Inflammatory macrophage treated with lipopolysaccharide for 1 hour (primary cell): ENCODE measurements at regions not wholly inside any gene's neighbourhood (a gene's known extent, or its start where the extent isn't known, plus 50 kb on each side); places are given as distances from the start of the nearest gene placed in this dataset.
"Not testable (repeated sequence)": the region's sequence is repeated elsewhere in the genome, so short reads cannot be mapped to it uniquely, and the experiment has no call there.

Experiments
- DNase-seq, 2 donors: peaks; one replicate each; pipeline ENCODE4 v3.0.0-alpha.2; 2020 to 2022

DNA sequence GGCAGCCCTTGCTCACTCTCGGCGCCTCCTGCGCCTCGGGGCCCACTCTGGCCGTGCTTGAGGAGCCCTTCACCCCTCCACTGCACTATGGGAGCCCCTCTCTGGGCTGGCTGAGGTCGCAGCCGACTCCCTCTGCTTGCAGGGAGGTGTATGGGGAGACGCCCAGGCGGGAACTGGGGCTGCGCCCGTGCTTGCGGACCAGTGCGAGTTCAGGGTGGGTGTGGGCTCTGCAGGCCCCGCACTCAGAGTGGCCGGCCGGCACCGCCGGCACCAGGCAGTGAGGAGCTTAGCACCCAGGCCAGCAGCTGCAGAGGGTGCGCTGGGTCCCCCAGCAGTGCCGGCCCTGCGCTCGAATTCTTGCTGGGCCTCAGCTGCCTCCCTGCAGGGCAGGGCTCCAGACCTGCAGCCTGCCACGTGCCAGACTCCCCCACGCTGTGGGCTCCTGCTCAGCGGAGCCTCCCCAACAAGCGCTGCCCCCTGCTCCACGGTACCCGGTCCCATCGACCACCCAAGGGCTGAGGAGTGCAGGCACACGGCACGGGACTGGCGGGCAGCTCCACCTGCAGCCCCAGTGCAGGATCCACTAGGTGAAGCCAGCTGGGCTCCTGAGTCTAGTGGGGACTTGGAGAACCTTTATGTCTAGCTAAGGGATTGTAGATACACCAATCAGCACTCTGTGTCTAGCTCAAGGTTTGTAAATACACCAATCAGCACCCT is 54.0 kb upstream of the WWC2 start:
- DNase-seq: not testable (repeated sequence)

DNA sequence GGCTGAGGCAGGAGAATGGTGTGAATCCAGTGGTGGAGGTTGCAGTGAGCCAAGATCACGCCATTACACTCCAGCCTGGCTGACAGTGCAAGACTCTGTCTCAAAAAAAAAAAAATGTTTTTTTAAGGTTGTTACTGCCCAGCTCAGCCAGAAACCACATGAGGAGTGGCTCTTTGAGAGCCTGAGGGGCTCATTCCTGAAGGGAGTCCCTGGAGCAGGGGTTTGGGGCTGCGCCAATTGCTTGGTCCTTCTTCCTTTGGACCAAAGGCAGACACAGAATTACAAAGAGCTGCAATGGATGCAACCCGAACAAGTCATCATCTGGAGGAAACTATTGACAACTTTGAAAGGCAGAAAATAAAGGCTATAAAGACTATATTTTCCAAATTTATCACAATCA is 60.6 kb upstream of the WWC2 start:
- no peak for DNase-seq

DNA sequence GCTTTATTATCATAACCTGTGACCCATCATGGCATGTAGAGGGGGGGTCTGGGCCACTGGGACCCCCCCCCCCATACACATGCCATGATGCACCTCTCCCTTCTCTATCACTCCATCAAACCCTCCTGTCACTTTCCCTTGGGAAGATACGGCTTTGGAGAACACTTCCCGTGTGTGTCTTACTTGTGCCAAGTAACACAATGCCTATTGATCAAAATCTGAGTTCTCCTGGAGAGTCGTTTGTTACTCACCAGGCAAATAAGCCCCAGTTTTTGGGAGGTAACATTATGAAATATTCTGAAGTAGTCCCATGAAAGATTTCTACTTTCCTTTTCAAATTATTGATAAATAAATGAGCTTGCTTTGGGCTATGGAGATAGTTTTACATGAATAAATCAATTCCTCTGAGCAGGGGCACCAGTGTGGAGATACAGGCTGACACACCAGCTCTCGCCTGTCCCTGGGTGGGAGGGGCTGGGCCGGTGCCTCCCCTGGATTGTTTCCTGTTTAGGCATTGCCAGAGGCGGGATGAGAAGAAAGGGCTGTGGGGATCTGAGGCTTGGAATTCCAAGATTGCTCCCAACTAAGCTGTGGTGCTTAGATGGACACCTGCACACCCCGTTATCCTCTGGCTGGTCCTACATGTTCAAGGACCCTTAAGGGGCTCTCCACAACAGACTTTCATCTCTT is 63.2 kb upstream of the WWC2 start:
- no peak for DNase-seq

DNA sequence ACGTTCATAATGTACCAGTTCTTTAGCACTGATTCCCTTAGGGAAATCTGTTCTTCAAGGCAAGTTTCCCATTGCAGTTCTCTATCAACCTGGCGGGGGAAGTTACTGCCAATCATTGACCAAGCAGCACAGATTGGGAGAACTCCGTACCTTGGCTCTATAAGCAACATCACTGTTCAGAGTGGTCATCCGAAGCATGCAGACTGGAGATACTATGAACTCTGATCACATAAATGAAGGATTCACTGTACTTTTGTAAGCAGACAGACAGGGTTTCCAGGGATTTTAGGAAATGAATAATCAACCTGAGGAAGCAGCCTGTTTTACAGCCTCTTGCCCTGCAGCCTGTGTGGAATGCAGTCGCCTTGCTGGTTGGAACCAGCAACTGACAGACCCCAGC is 63.8 kb upstream of the WWC2 start:
- DNase-seq: no peak

DNA sequence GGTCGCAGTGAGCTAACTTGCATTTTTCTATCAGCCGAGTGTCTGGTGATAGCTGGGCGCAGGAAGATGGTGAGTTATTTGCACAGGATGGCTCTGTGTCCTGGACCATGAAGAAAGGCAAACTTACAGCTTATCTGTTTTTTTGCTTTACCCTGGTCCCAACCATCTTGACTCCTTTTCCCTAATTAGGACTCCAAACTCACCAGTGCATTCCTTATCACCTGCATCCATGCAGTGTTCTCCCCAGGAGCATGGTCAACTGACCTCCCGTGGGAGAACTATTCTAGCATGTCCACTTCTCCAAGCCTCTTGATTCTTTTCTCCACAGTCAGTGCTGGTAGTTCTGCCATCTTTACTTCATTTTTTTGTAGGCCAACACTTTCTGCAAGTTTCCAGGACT is 68.2 kb upstream of the WWC2 start:
- DNase-seq: no peak

DNA sequence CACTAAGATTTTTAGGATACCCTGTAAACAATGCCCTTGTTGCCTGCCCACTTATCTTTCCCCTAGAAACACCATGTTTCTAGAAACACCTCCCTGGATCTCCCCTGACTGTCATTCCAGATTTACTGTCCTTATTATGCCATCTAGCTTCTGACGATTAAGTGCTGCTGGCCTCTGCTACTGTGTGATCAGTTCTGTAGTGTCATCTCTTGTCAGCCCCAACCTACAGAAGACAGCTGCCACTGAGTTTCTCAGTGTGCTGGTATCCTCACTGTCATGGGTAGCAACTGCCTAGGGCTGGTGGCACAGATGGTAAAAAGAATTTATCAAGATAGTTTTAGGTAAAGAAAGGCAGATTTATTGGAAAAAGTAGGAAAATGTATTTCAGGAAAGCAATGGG is 68.7 kb upstream of the WWC2 start:
- no peak for DNase-seq

DNA sequence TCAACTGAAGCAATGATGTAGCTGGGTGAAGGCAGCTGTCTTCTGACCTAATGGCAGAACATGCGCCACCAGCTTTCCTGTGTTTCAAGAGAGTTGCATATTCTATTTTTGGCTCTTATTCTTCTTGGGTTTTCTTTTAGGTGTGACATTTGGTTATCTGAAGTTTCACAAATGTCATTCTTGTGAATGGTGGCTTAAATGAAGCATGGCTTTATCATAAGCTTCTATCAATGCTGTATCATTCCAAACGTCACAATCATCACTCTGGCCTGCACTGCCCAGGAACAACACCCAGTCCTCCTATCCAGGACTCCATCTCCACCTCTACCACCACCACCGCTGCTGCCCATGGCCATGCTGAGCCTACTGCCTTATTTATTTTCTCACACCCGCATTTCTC is 69.7 kb upstream of the WWC2 start:
- DNase-seq: no peak

DNA sequence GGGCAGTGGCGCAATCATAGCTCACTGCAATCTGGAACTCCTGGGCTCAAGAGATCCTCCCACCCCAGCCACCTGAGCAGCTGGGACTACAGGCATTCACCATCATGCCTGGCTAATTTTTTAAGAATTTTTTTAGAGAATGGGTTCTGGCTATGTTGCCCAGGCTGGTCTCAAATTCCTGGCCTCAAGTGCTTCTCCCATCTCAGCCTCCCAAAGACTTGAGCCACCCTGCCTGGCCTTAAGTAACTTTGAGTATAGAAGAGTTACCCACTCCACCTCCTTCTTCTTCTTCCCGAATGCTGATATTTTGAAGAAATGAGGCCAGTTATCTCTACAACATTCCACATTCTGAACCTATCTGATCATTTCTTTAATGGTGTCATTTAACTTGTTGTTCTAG is 72.4 kb upstream of the WWC2 start:
- no peak for DNase-seq

DNA sequence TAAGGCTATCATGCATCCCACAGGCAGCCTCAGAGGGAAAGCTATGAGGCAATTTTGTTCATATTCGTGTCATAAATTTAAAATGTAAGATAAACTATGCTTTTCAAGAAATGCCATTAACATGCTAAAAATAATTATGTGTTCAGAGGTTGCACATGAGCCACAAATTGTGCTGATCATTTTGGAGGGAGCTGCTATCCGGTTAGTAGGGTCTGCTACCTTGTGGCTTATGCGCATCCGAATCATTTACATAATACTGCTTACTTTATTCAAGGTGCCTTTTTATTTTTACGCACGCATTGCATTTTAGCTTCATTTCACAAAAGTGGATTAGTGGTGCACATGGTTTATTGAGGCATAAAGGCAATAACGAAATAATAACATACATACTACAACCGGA is 76.4 kb upstream of the WWC2 start:
- DNase-seq: no peak

DNA sequence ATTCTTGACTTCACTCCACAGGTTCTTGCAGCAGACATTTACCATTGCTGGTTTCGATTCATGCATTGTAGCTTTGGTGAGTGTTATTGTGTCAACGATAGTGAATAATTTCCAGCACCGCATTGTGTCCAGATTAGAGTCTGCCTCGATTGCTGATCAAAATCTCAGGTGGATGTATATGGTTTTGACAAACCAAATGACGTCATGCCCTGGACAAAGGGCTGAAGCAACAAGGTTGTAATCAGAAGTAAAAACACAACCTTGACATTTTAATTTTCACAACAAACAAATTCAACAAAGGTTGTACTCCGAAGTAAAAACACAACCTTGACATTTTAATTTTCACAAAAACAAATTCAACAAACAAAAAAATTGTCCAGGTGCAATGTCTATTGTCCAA is 81.1 kb upstream of the WWC2 start:
- no peak for DNase-seq

DNA sequence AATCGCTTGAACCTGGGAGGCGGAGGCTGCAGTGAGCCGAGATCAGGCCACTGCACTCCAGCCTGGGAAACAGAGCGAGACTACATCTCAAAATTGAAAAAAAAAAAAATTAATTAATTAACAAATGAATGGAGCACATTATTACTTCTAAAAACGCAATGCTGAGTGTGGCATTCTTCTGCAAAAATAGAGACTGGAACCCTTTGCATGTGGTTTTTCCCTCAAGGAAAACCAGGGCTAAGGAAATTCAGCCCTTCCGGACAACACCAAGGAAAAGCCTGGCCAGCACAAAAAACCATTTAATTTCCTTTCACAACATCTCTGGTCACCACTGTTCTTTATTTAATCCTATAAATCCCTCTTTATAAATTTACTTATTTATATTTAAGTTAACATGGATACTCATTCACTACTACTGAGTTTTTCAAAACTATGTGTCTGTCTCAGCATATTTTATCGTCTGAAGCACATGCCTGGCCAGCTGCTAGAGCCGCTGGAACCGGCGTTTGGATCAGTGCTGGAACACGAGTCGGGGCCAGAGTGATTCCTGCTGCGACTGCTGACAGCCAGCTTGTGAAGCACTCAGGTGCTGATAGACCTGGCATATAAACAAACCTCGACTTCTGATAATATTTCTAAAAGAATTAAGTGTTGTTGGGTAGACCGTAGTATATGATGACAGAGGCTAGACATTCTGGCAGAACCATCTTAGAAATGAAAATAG is 84.5 kb upstream of the WWC2 start:
- no peak for DNase-seq

DNA sequence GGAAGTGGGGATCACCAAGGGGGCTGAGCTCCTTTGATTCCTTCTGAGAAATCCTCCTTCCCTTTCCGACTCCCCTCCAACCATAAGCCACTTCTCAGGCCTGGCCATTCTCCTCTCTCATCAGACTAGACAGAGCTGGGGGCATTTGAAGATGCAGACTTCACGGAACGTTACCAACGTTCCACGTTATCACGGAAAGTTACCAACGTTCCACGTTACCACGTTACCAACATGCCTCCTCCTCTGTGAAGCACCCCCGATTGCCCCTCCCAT is 85.4 kb upstream of the WWC2 start:
- no peak for DNase-seq

DNA sequence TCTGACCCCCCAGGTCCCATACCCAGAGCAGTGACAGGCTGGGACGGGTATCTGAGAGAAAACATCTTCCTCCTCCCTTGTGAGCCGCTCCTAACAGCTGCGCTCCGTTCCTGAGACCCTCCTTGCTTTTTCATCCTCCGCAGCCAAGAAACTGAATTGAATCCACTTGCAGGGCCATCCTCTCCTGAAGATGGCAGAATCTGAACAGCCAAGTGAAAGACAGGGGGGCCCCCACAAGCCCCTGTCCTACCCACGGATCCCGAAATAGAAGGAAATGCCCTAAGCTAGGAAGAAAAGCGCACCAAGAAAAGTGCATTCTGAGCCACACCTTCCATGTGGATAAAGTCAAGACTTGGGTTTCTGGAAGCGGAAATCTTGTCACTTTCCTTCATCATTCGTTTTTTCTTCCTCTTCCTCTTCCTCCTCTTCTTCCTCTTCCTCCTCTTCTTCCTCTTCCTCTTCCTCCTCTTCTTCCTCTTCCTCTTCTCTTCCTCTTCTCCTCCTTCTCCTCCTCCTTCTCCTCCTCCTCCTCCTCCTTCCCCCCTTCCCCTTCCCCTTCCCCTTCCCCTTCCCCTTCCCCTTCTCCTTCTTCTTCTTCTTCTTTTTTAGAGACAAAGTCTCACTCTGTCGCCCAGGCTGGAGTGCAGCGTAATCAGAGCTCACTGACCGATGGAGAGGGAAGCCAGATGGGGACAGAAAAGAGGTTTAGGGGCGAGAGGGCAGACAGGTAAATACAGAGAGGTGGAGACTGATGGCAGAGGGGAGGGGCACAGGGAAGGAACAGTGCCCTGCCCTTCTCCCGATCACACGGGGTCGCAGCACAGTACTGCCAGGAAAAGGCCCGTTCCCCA is 86.0 kb upstream of the WWC2 start:
- no peak for DNase-seq

DNA sequence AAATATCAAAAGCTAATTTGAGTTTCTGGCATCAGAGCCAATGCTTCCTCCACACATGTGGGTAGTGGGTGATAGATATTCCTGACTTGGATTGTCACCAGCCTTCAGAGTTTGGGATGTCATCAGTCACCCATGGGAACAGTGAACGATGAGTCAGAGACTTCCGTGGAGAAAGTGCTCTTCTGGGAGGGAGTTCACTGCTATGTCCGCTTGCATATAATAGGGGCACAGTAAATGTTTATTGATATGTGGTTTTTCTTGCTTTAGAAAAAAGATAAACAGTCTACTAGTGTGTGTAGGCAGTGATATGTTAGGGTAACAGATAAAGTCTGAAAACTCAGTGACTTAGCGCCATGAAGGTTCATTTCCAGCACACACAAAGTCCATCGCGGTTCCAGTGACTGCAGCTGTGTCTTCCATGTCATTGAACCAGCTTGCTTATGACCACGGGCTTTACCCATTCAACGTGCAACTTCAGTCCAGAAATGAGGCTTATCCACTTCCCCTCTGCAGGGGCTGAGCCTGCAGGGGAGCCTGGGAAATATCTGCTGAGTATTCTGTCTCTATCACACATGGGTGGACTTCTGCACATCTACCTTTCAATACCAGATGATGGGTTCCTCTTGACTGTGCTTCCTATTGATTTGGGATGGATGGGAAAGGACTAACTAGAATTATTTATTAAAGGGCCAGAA is 87.7 kb upstream of the WWC2 start:
- no peak for DNase-seq

DNA sequence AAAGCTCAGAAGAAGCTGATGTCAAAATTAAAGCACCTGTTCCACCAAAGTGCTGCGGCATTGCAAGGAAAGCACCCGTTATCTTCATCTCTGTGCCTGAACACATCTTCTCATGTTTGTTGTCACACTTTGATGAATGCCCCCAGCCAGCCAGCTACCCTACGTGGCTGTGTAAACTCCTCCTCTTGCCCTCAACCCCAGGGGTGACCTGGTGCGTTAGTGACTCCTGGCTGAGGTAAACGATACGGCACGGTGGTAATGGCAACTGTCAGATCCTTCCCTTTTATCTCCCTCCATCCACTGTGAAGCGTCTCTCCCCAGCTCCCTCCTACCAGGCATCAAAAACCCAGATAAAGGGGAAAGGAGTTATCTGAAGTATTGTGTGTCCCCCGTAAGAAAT is 90.6 kb upstream of the WWC2 start:
- no peak for DNase-seq

DNA sequence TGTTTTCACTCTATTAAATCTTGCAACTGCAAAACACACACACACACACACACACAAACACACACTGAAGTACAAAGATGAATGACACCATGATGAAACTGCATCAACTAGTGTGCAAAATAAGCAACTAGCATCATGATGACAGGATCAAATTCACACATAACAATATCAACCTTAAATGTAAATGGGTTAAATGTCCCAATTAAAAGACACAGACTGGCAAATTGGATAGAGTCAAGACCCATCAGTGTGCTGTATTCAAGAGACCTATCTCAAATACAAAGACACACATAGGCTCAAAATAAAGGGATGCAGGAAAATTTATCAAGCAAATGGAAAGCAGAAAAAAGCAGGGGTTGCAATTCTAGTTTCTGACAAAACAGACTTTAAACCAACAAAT is 87.2 kb upstream of the DCTD start:
- not testable (repeated sequence) for DNase-seq

DNA sequence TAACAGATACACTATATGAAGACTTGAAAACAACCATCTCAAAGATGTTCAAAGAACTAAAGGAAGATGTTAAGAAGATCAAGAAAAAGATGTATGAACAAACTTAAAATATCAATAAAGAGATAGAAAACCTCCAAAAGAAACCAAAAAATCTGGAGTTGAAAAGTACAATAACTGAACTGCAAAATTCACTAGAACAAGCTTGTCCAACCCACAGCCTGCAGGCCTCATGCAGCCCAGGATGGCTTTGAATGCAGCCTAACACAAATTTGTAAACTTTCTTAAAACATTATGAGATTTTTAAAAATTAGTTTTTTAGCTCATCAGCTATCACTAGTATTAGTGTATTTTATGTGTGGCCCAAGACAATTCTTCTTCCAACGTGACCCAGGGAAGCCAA is 77.0 kb upstream of the DCTD start:
- no peak for DNase-seq

DNA sequence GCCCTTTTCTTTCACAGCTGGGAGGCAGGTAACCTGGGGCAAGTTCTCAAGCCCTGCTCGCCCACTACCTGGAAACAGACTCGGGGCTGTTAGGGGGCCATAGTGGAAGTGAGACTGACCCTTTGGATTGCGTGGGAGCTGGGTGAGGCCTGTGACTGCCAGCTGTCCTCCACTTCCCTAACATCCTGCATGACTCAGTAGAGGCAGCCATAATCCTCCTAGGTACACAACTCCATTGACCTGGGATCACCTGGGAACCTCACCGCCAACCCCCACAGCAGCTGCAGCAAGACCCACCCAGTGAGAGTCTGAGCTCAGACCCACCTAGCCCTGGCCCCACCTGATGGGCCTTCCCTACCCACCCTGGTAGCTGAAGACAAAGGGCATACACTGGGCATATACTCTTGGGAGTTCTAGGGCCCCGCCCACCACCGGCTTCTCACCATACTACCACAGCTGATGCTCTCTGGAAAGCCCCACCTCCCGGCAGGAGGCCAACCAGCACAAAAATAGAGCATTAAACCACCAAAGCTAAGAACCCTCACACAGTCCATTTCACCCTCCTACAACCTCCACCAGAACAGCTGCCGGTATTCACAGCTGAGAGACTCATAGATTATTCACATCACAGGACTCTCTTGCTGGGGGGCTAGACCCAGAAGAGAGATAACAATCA is 61.1 kb upstream of the DCTD start:
- no peak for DNase-seq

DNA sequence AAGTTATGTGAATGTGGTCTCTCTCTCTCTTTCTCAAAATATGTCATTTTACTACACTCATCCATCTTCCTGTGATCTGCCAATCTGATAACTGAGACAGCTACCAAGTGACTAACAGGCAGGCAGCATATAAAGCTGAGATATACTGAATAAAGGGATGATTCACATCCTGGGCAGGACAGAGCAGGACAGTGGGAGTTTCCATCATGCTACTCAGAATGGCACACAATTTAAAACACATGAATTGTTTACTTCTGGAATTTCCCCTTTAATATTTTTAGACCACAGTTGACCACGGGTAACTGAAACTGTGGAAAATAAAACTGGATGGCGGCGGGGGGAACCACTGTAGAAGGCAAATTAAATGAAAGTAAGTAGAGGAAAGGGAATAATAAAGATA is 58.6 kb upstream of the DCTD start:
- peak; percentile 46 to 80 for DNase-seq

DNA sequence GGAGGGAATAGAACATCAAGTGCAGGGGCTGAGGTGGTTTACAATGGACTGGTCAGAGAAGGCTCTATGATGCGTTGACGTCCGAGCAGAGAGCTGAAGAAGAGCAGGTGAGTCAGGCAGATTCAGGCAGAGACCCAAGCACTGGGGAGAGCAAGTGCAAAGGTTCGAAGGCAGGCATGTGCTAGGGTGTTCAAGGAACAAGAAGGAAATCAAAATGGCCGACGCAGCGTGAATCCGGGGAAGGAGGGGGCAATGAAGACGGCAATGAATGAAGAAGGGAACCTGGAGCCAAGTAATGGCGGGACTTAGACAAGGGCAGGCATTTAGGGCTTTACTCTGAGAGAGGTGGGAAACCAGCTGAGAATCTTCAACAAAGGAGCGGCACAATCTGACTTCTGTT is 56.8 kb upstream of the DCTD start:
- no peak for DNase-seq

DNA sequence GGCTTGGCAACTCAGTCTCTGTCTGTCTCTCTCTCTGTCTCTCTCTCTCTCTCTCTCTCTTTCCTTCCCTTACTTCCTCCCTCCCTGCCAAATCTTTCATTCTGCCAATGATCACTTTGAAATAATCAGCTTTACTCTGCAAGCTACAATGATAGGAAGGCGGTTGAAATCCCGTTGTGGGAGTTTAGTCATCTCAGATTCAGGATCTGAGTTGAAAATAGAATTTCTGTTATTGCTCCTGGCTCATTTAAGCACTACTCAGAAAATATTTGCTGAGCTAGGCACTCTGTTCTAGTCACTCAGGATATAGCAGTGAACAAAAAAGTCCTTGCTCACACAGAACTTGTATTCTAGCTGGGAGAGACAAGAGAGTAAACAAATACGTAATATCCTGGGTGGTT is 56.3 kb upstream of the DCTD start:
- no peak for DNase-seq

DNA sequence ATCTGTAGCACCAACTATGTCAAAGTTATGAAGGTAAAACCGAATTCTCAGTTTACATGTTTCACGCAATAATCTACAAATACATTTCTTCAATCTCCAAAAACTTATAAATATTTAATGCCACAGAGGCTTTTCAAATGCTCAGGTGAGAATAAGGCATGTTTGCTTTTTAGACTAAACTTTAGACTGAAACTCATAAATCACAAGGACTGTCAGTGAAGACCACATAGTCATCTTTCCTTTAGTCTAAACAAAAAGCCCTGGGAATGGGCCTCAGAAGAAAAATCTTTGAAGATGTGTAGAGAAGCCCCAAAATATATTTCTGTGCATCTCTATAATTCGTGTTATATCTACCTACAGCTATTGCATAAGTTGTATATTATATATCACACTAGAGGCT is 54.5 kb upstream of the DCTD start:
- DNase-seq: no peak
